GM21381 (cell line): ENCODE measurements at regions not wholly inside any gene's neighbourhood (a gene's known extent, or its start where the extent isn't known, plus 50 kb on each side); places are given as distances from the start of the nearest gene placed in this dataset.

Experiments
- ATAC-seq: cut with Tn5 transposase; IDR thresholded peaks from one replicate; pipeline ENCODE4 v1.9.1; 2021; ENCODE audit warnings: mild to moderate bottlenecking, moderate library complexity; ENCODE audit not compliant: unreplicated experiment

- ATAC-seq, result no peak
Observed at GRCh38 chr6:41428996-41429421, 93.6 kb downstream of the NCR2 start.

- ATAC-seq, result no peak
Observed at GRCh38 chr6:41429506-41430504, 94.4 kb downstream of the NCR2 start.

- no peak for ATAC-seq
Observed at GRCh38 chr6:41430875-41431274, 95.5 kb downstream of the NCR2 start.

- ATAC-seq, result no peak
Observed at GRCh38 chr6:41432280-41432679, 96.9 kb downstream of the NCR2 start.

- no peak for ATAC-seq
Observed at GRCh38 chr6:41434803-41435481, 99.5 kb downstream of the NCR2 start.

- ATAC-seq, result no peak
Observed at GRCh38 chr6:41437604-41438003, 102.2 kb downstream of the NCR2 start.

GRCh38 chr6:41438746-41439145 lies 103.3 kb downstream of the NCR2 start:
- no peak for ATAC-seq

- ATAC-seq, result no peak
Observed at GRCh38 chr6:41439524-41440418, 104.4 kb downstream of the NCR2 start.

- ATAC-seq, result no peak
Observed at GRCh38 chr6:41440958-41441357, 105.2 kb upstream of the FOXP4 start.

- no peak for ATAC-seq
Observed at GRCh38 chr6:41441598-41442351, 104.4 kb upstream of the FOXP4 start.

GRCh38 chr6:41442352-41442672 lies 103.9 kb upstream of the FOXP4 start:
- no peak for ATAC-seq

- ATAC-seq, result no peak
Observed at GRCh38 chr6:41442800-41443501, 103.2 kb upstream of the FOXP4 start.

GRCh38 chr6:41443616-41444525 lies 102.3 kb upstream of the FOXP4 start:
- ATAC-seq, result no peak

GRCh38 chr6:41445261-41445660 lies 100.9 kb upstream of the FOXP4 start:
- no peak for ATAC-seq

- ATAC-seq, result no peak
Observed at GRCh38 chr6:41446132-41446531, 100.0 kb upstream of the FOXP4 start.

- no peak for ATAC-seq
Observed at GRCh38 chr6:41446907-41447545, 99.2 kb upstream of the FOXP4 start.

- ATAC-seq, result no peak
Observed at GRCh38 chr6:41448256-41448655, 97.9 kb upstream of the FOXP4 start.
